ENCODE measurements at regions not wholly inside any gene's neighbourhood (a gene's known extent, or its start where the extent isn't known, plus 50 kb on each side); places are given as distances from the start of the nearest gene placed in this dataset.

DNA sequence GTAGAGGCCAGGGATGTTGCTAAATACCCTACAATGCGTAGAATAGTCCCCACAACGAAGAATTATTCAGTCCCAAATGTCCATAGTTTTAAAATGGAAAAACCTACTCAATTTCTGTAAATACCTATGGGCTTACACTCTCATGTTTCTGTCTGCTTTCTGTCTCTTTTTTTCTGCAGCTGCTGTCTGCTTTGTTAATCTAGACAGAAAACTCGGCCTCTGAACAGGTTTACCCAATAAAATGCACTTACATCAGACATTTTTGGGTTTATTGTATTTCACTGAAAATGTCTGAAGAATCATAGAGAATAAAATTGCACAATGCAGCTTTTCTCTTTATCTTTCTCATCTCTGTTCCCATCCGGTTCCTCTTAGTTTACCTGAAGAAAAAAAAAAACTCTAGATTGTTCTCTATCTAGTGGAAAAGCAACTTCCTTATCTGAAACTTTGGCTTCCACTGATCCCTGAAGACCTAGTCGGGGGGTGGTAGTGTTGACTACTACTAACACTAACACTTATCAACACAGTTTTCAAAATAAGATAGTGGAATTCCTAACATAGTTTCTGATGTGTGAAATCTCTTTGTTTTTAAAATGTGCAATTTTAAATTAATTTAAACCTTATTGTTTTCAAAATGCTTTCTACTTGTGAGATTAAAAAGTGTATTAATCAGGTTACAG is 76.9 kb upstream of the CCDC190 start:
- TF ChIP-seq POLR2A (IDR thresholded peaks at IDR 0.05) = no peak
- TF ChIP-seq POLR2AphosphoS5 (IDR thresholded peaks at IDR 0.05) = no peak
